K562 (cell line): ENCODE measurements at regions not wholly inside any gene's neighbourhood (a gene's known extent, or its start where the extent isn't known, plus 50 kb on each side); places are given as distances from the start of the nearest gene placed in this dataset.

Experiments used
- ATAC-seq: fragments of 200-7000 bp; cut with Tn5 transposase; 3 replicates; pipeline ENCODE4 v1.9.1; 2020; ENCODE audit warnings: moderate library complexity
- BruUV-seq: library from RNA; stranded (reverse); fragments of 400-500 nt; replicated peaks from 2 replicates; lab custom pipeline; 2021; lab: Mats Ljungman, UMichigan
- CTCF ChIA-PET: fragments of 300-600 bp; formaldehyde crosslinking; extraction: SDS; loops from one replicate; lab custom pipeline; 2021; ENCODE audit warnings: low intra/inter-chr PET ratio; lab: Yijun Ruan, JAX
- POLR2A ChIA-PET: fragments of 300-600, 350-650 bp; sonication (Branson Sonifier 250); formaldehyde crosslinking; extraction: SDS; loops from one replicate; lab custom pipeline; 2021; ENCODE audit warnings: antibody characterized with exemption, inconsistent platforms; lab: Yijun Ruan, JAX
- DNase-seq, 4 experiments: peaks; one replicate each; pipeline versions ENCODE4 v3.0.0 to v3.0.0-alpha.2; 2011 to 2018; ENCODE audit warnings: low spot score in 3 of 4, mixed read lengths in 3 of 4; ENCODE audit errors: extremely low read depth in 1 of 4
- FAIRE-seq: peaks from 2 replicates; lab custom pipeline; 2011; peaks lifted over from hg19 to GRCh38; lab: Jason Lieb, UNC
- H2AFZ ChIP-seq: 2 replicates; pipeline ENCODE4 v1.6.0; 2011; ENCODE audit warnings: low read depth, low read length, control low read depth, inconsistent platforms
- H3K27ac ChIP-seq: fragments of 200-600 bp; 3 replicates; pipeline ENCODE4 v1.8.0; 2011; ENCODE audit warnings: low read depth, mild to moderate bottlenecking, control low read depth, inconsistent platforms, low read length, moderate library complexity, mixed read lengths; ENCODE audit errors: extremely low read depth
- H3K27me3 ChIP-seq, 2 experiments: fragments of 300-600 bp in 1 of 2; 2 replicates in 1 of 2; 3 replicates in 1 of 2; pipeline versions ENCODE4 v1.6.0 to v1.8.0; 2011; ENCODE audit warnings: inconsistent platforms in 2 of 2, low read length in 2 of 2, mild to moderate bottlenecking in 1 of 2, mixed read lengths in 1 of 2, moderate library complexity in 1 of 2; ENCODE audit not compliant: control insufficient read depth in 2 of 2, insufficient read depth in 2 of 2
- H3K36me3 ChIP-seq: fragments of 300-600 bp; 3 replicates; pipeline ENCODE4 v1.8.0; 2011; ENCODE audit warnings: mild to moderate bottlenecking, low read length, inconsistent platforms; ENCODE audit not compliant: control insufficient read depth, insufficient read depth
- H3K4me1 ChIP-seq, 2 experiments: fragments of 200-600 bp in 1 of 2; replicated peaks in 1 of 2; 2 replicates in 1 of 2; 3 replicates in 1 of 2; pipeline versions ENCODE4 v1.5.1 to v1.8.0; 2011; ENCODE audit warnings: inconsistent platforms in 2 of 2, low read length in 2 of 2, mild to moderate bottlenecking in 1 of 2, mixed read lengths in 1 of 2, moderate library complexity in 1 of 2; ENCODE audit not compliant: control insufficient read depth in 2 of 2, insufficient read depth in 2 of 2
- H3K4me2 ChIP-seq: 2 replicates; pipeline ENCODE4 v1.6.1; 2011; ENCODE audit warnings: low read length, control low read depth, inconsistent platforms, mixed read lengths; ENCODE audit not compliant: insufficient read depth
- H3K4me3 ChIP-seq: fragments of 200-600 bp; sonication (generic), shearing (Covaris generic); 2 replicates; pipeline ENCODE4 v1.5.1; 2016; ENCODE audit warnings: control low read depth, inconsistent platforms
- H3K79me2 ChIP-seq: fragments of 200-600 bp; 3 replicates; pipeline ENCODE4 v1.8.0; 2011; ENCODE audit warnings: low read length, inconsistent platforms; ENCODE audit not compliant: control insufficient read depth, insufficient read depth
- H3K9ac ChIP-seq, 2 experiments: 2 replicates each; pipeline versions ENCODE4 v1.6.0 to v1.6.1; 2011; ENCODE audit warnings: low read depth in 2 of 2, low read length in 2 of 2, control low read depth in 1 of 2, inconsistent platforms in 1 of 2, mild to moderate bottlenecking in 1 of 2, mixed read lengths in 1 of 2; ENCODE audit not compliant: insufficient read depth in 1 of 2
- H3K9me1 ChIP-seq: one replicate; pipeline ENCODE4 v1.6.0; 2011; ENCODE audit warnings: inconsistent platforms, mild to moderate bottlenecking, low read length, moderate library complexity; ENCODE audit not compliant: control insufficient read depth, insufficient read depth
- H3K9me3 ChIP-seq: replicated peaks from 2 replicates; pipeline ENCODE4 v1.5.1; 2011; ENCODE audit warnings: low read depth, low read length, inconsistent platforms; ENCODE audit not compliant: control insufficient read depth, insufficient read depth
- H4K20me1 ChIP-seq: replicated peaks from 2 replicates; pipeline ENCODE4 v1.6.1; 2011; ENCODE audit warnings: low read length, inconsistent platforms, mixed read lengths; ENCODE audit not compliant: control insufficient read depth, insufficient read depth
- CREB3 ChIP-seq: fragments of 450-650 bp; conservative IDR thresholded peaks from 2 replicates; pipeline ENCODE4 v1.6.1; 2016; ENCODE audit warnings: missing genetic modification characterization, low read depth, mild to moderate bottlenecking, missing compliant biosample characterization, moderate library complexity
- EWSR1 ChIP-seq: fragments of 450-650 bp; IDR thresholded peaks from 2 replicates; pipeline ENCODE4 v1.6.1; 2018; ENCODE audit warnings: borderline replicate concordance, mild to moderate bottlenecking, low read depth, moderate library complexity; ENCODE audit not compliant: partially characterized antibody
- PATZ1 ChIP-seq: fragments of 250-450 bp; sonication (Bioruptor Pico); IDR thresholded peaks from 2 replicates; pipeline ENCODE4 v1.5.0; 2020; ENCODE audit warnings: mild to moderate bottlenecking, borderline replicate concordance
- RNF2 ChIP-seq: sonication (generic); IDR thresholded peaks from 2 replicates; pipeline ENCODE4 v1.6.1; 2016
- SRF ChIP-seq, 2 experiments: fragments of 250-450, 450-650 bp in 1 of 2; sonication (Bioruptor Pico) in 1 of 2; sonication (generic) in 1 of 2; formaldehyde crosslinking; IDR thresholded peaks; 2 replicates each; pipeline versions ENCODE4 v1.5.0 to v1.5.1; 2020 to 2022; ENCODE audit warnings: mild to moderate bottlenecking in 1 of 2, missing genetic modification reagents in 1 of 2
- STAG1 ChIP-seq: sonication (generic); formaldehyde crosslinking; IDR thresholded peaks from 2 replicates; pipeline ENCODE4 v1.5.0; 2020; ENCODE audit warnings: missing genetic modification reagents, borderline replicate concordance
- WHSC1 ChIP-seq: IDR thresholded peaks from one replicate; pipeline ENCODE4 v1.6.1; 2012; ENCODE audit warnings: low read length, control low read depth, inconsistent platforms
- XRCC4 ChIP-seq: IDR thresholded peaks from one replicate; pipeline ENCODE4 v1.6.1; 2011; ENCODE audit not compliant: insufficient read depth, insufficient read length; ENCODE audit errors: extremely low read depth
- WGBS: fragments of 100-300 bp; shearing (Covaris generic); methylation state at CpG from one replicate; pipeline ENCODE4 v1.1.6; 2016; ENCODE audit warnings: low coverage, mixed read lengths; ENCODE audit not compliant: insufficient coverage; ENCODE audit errors: missing lambda C conversion rate; 5-methylcytosine and 5-hydroxymethylcytosine counted together
- in situ Hi-C: fragments of 300-500 bp; cut with MboI; formaldehyde crosslinking; loops from 4 replicates; pipeline ENCODE4 v1.15.0; 2018; ENCODE audit warnings: inconsistent platforms, mixed read lengths
- intact Hi-C: fragments of 100-400 bp; cut with micrococcal nuclease; formaldehyde crosslinking; loops from 2 replicates; pipeline ENCODE4 v1.14.2; 2022
- TF ChIP-seq, protein P1 (sequence below): fragments of 450-650 bp; IDR thresholded peaks from 2 replicates; pipeline ENCODE4 v1.6.1; 2017; ENCODE audit warnings: antibody characterized with exemption, mild to moderate bottlenecking
- TF ChIP-seq, protein P2 (sequence below): fragments of 250-450 bp; sonication (Bioruptor Pico); IDR thresholded peaks from 2 replicates; pipeline ENCODE4 v1.5.0; 2021; ENCODE audit warnings: mild to moderate bottlenecking, moderate library complexity
- TF ChIP-seq, protein P3 (sequence below): fragments of 250-450 bp; sonication (Bioruptor Pico); IDR thresholded peaks from 2 replicates; pipeline ENCODE4 v1.8.0; 2021; ENCODE audit warnings: moderate library complexity, mild to moderate bottlenecking, inconsistent platforms

DNA sequence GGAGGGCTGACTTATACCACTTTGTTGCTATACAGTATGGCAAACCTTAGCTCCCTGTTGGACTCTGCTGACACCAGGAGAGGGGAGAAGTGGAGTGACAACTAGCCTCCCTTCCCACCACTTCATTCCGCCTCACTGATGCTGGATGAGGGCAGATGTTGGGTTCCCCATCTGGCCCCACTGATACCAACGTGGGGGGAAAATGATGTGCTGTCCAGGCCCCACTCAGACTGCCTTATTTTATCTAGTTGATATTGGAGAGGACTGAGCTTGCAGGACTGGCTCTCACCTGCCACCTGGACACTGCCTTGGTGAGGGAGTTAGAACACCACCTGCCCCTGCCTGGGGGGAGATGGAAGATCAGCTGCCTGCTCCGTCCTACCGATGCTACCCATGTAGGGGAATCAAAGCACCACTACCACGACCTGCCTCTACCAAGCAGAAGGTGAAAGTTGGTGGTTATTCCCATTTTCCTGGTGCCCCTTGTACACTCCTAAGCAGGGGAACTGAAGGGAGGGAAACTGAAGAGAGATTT, 292.1 kb downstream of the GADD45G start:
- FAIRE-seq: no peak
- intact Hi-C loops (no loop called here), in situ Hi-C loops (no loop called here)
- no peaks in the 10 kb centered on the region for H3K9me3 ChIP-seq
- H3K36me3 ChIP-seq: no peaks in the 10 kb centered on the region
- no peaks in the 10 kb centered on the region for H3K79me2 ChIP-seq
- WGBS: 0% methylated on average over 5 of the region's 5 CpGs
- no peak overlapping the region for H3K27ac ChIP-seq
- H3K27me3 ChIP-seq: no peaks in the 10 kb centered on the region
- DNase-seq: no peak
- H3K4me1 ChIP-seq: no peaks in the 10 kb centered on the region
- H3K9me1 ChIP-seq: no peaks in the 10 kb centered on the region
- H3K9ac ChIP-seq: no peak overlapping the region
- H4K20me1 ChIP-seq: no peaks in the 10 kb centered on the region; the same call in 1 of the 2 replicates
- no peak overlapping the region for H2AFZ ChIP-seq
- ATAC-seq: no peak
- ChIA-PET POLR2A (no interaction called here), CTCF (no interaction called here)
- BruUV-seq: no TSS peak
- no peak overlapping the region for H3K4me3 ChIP-seq
- no peak overlapping the region for H3K4me2 ChIP-seq
- TF ChIP-seq SRF (CRISPR knock-in tag; IDR thresholded peaks at IDR 0.05) (no peak), EWSR1 (no peak), WHSC1 (no peak), RNF2 (no peak), PATZ1 (no peak), STAG1 (CRISPR knock-in tag) (no peak), CREB3 (no peak), XRCC4 (no peak)
- TF ChIP-seq, protein P1, sequence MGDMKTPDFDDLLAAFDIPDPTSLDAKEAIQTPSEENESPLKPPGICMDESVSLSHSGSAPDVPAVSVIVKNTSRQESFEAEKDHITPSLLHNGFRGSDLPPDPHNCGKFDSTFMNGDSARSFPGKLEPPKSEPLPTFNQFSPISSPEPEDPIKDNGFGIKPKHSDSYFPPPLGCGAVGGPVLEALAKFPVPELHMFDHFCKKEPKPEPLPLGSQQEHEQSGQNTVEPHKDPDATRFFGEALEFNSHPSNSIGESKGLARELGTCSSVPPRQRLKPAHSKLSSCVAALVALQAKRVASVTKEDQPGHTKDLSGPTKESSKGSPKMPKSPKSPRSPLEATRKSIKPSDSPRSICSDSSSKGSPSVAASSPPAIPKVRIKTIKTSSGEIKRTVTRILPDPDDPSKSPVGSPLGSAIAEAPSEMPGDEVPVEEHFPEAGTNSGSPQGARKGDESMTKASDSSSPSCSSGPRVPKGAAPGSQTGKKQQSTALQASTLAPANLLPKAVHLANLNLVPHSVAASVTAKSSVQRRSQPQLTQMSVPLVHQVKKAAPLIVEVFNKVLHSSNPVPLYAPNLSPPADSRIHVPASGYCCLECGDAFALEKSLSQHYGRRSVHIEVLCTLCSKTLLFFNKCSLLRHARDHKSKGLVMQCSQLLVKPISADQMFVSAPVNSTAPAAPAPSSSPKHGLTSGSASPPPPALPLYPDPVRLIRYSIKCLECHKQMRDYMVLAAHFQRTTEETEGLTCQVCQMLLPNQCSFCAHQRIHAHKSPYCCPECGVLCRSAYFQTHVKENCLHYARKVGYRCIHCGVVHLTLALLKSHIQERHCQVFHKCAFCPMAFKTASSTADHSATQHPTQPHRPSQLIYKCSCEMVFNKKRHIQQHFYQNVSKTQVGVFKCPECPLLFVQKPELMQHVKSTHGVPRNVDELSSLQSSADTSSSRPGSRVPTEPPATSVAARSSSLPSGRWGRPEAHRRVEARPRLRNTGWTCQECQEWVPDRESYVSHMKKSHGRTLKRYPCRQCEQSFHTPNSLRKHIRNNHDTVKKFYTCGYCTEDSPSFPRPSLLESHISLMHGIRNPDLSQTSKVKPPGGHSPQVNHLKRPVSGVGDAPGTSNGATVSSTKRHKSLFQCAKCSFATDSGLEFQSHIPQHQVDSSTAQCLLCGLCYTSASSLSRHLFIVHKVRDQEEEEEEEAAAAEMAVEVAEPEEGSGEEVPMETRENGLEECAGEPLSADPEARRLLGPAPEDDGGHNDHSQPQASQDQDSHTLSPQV: no peak
- TF ChIP-seq, protein P2, sequence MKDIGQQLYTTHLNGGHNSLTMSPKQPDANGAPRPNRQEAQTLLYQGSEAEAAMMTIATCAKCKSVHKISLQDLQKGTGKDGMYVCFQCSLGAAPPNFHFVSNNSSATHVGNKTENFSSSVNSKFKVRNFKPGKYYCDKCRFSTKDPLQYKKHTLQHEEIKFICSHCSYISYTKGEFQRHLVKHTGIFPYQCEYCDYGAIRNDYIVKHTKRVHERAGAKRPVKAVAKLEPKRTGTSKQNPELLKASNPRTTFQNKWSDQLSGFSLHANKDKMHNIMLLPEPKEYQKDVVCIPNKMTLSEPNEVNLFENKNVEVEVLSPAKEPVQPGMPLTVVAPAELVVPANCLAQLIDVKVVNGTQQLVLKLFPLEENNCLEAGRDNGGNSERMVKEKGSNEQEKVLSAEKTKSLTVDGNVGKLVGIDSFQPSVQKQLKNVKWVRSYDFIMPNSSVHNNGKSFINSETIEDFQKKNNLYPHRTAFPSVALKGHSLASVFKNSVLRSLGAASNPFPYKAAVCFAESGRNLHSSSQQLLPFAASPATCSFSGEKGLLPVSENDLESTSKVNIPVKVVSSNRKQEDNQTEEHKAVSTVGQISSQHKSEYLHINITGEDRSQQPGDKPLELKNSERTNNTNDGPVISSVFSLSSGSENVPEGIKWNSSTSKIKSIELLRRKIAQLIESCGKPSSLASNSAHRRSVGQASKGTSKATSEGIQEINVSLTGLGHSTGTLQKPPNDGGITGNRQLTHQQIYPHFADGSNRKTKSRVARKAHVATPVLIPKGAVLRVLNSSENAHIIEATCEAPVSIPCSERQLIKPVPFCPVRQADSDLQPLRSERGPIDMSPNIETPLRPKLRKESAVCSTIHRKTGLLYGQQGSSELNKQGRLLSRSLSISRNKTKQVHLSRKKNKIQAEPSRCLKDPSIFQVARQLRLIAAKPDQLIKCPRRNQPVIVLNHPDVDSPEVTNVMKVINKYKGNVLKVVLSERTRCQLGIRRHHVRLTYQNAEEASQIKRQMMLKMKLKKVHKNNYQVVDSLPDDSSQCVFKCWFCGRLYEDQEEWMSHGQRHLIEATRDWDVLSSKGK (CRISPR knock-in tag): no peak
- TF ChIP-seq, protein P3, sequence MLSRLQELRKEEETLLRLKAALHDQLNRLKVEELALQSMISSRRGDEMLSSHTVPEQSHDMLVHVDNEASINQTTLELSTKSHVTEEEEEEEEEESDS (CRISPR knock-in tag): no peak
